CD4-positive, alpha-beta T cell (primary cell): ENCODE measurements at regions not wholly inside any gene's neighbourhood (a gene's known extent, or its start where the extent isn't known, plus 50 kb on each side); places are given as distances from the start of the nearest gene placed in this dataset.
"Not testable (repeated sequence)": the region's sequence is repeated elsewhere in the genome, so short reads cannot be mapped to it uniquely, and the experiment has no call there.

Source experiments
- ATAC-seq: fragments of 200-7000 bp; cut with Tn5 transposase; one replicate; pipeline ENCODE4 v1.10.0; 2022; ENCODE audit warnings: mild to moderate bottlenecking; ENCODE audit not compliant: poor library complexity
- CTCF ChIA-PET: fragments of 350-600 bp; sonication (Branson Sonifier 250); formaldehyde crosslinking; loops from one replicate; lab custom pipeline; 2021; ENCODE audit warnings: antibody characterized with exemption, inconsistent platforms; lab: Charles Lee
- POLR2A ChIA-PET: fragments of 350-600 bp; sonication (Branson Sonifier 250); formaldehyde crosslinking; loops from one replicate; lab custom pipeline; 2021; ENCODE audit warnings: antibody characterized with exemption, inconsistent platforms; lab: Charles Lee
- DNase-seq, 14 experiments: peaks; one replicate each; pipeline ENCODE4 v3.0.0-alpha.2; 2013 to 2020; ENCODE audit warnings: mixed read lengths in 2 of 14
- H3K27ac ChIP-seq, 2 donors: one replicate each; pipeline versions ENCODE4 v1.5.1 to v1.7.0; 2013; ENCODE audit warnings: low read length in 2 of 2, low read depth in 1 of 2, mild to moderate bottlenecking in 1 of 2
- H3K27me3 ChIP-seq, 2 experiments: 1 replicate in 1 of 2; 2 replicates in 1 of 2; pipeline versions ENCODE4 v1.6.1 to v1.7.0; 2013; ENCODE audit warnings: low read length in 2 of 2, control low read depth in 1 of 2, mild to moderate bottlenecking in 1 of 2, moderate library complexity in 1 of 2; ENCODE audit not compliant: insufficient read depth in 2 of 2, control insufficient read depth in 1 of 2
- H3K36me3 ChIP-seq: one replicate; pipeline ENCODE4 v1.6.1; 2013; ENCODE audit warnings: low read length, control low read depth; ENCODE audit not compliant: insufficient read depth
- H3K4me1 ChIP-seq: one replicate; pipeline ENCODE4 v1.6.1; 2013; ENCODE audit warnings: low read length, control low read depth; ENCODE audit not compliant: insufficient read depth
- H3K4me3 ChIP-seq: one replicate; pipeline ENCODE4 v1.5.1; 2013; ENCODE audit warnings: mild to moderate bottlenecking, low read length, moderate library complexity
- H3K9me3 ChIP-seq, 2 experiments: 1 replicate in 1 of 2; 2 replicates in 1 of 2; pipeline versions ENCODE4 v1.6.1 to v1.7.0; 2013; ENCODE audit warnings: low read length in 2 of 2, mild to moderate bottlenecking in 2 of 2, control low read depth in 1 of 2, moderate library complexity in 1 of 2; ENCODE audit not compliant: control insufficient read depth in 1 of 2, insufficient read depth in 1 of 2
- H3K27ac Mint-ChIP-seq: one replicate; pipeline ENCODE4 v1.8.0; 2020; ENCODE audit warnings: mixed read lengths
- H3K27me3 Mint-ChIP-seq: one replicate; pipeline ENCODE4 v1.8.0; 2021; ENCODE audit warnings: mixed read lengths
- H3K36me3 Mint-ChIP-seq: one replicate; pipeline ENCODE4 v1.8.0; 2021; ENCODE audit warnings: low read depth, mixed read lengths
- H3K4me1 Mint-ChIP-seq: one replicate; pipeline ENCODE4 v1.8.0; 2021; ENCODE audit warnings: low read depth, mixed read lengths
- H3K4me3 Mint-ChIP-seq: one replicate; pipeline ENCODE4 v1.8.0; 2020; ENCODE audit warnings: mild to moderate bottlenecking, mixed read lengths
- H3K9me3 Mint-ChIP-seq: one replicate; pipeline ENCODE4 v1.8.0; 2020; ENCODE audit warnings: mixed read lengths
- CTCF ChIP-seq: fragments of 200-600 bp; IDR thresholded peaks from one replicate; pipeline ENCODE4 v1.8.0; 2022; ENCODE audit warnings: antibody characterized with exemption, mild to moderate bottlenecking
- intact Hi-C, 2 experiments: fragments of 100-400 bp; cut with DNase I in 1 of 2; cut with micrococcal nuclease in 1 of 2; formaldehyde crosslinking; loops; one replicate each; pipeline versions ENCODE4 v1.15.1 to v1.9.0; 2023 to 2025; cut with DNase I, micrococcal nuclease

- CTCF ChIA-PET = no interaction called here
- no peaks in the 10 kb centered on the region for H3K4me1 ChIP-seq
- Mint-ChIP-seq H3K36me3 (no peaks in the 10 kb centered on the region), H3K27ac (no peak overlapping the region), H3K9me3 (peaks cover 10% of the 10 kb centered on the region), H3K4me1 (no peaks in the 10 kb centered on the region), H3K27me3 (no peaks in the 10 kb centered on the region), H3K4me3 (no peak overlapping the region)
- no peak overlapping the region for H3K27ac ChIP-seq
- POLR2A ChIA-PET = no interaction called here
- H3K36me3 ChIP-seq = no peaks in the 10 kb centered on the region
- intact Hi-C loops = no loop called here
- DNase-seq = no peak
- no peak for TF ChIP-seq CTCF
- no peak for ATAC-seq
- H3K9me3 ChIP-seq = peaks cover 0 to 3% of the 10 kb centered on the region in 2 experiments
- H3K27me3 ChIP-seq = no peaks in the 10 kb centered on the region
- H3K4me3 ChIP-seq = no peak overlapping the region
These were observed 123.4 kb upstream of the TENT5A start for GRCh38 chr6:81875782-81876293.

GRCh38 chr6:81869749-81870508, 117.4 kb upstream of the TENT5A start:
- H3K4me3 Mint-ChIP-seq, H3K36me3 Mint-ChIP-seq, CTCF ChIA-PET: not testable (repeated sequence)

GRCh38 chr6:81865712-81866111, 113.2 kb upstream of the TENT5A start:
- H3K27ac Mint-ChIP-seq = no peak overlapping the region
- no peaks in the 10 kb centered on the region for H3K27me3 Mint-ChIP-seq
- H3K9me3 Mint-ChIP-seq = no peaks in the 10 kb centered on the region
- Histone ChIP-seq H3K4me1 (no peaks in the 10 kb centered on the region), H3K27me3 (no peaks in the 10 kb centered on the region), H3K9me3 (peaks cover 0 to 6% of the 10 kb centered on the region in 2 experiments), H3K36me3 (no peaks in the 10 kb centered on the region), H3K27ac (no peak overlapping the region), H3K4me3 (no peak overlapping the region)
- no peak overlapping the region for H3K4me3 Mint-ChIP-seq
- H3K36me3 Mint-ChIP-seq = no peaks in the 10 kb centered on the region
- ATAC-seq (no peak), DNase-seq (no peak)
- CTCF ChIA-PET = no interaction called here
- no peaks in the 10 kb centered on the region for H3K4me1 Mint-ChIP-seq
- no peak for TF ChIP-seq CTCF
- intact Hi-C loops = no loop called here
- POLR2A ChIA-PET = no interaction called here

More at GRCh38 chr6:81869749-81870508, 117.4 kb upstream of the TENT5A start:
- H3K4me3 ChIP-seq, DNase-seq, intact Hi-C loops, H3K9me3 Mint-ChIP-seq, H3K27ac Mint-ChIP-seq, POLR2A ChIA-PET, H3K9me3 ChIP-seq, H3K27ac ChIP-seq, H3K4me1 ChIP-seq, H3K36me3 ChIP-seq, H3K27me3 Mint-ChIP-seq, ATAC-seq, H3K27me3 ChIP-seq, H3K4me1 Mint-ChIP-seq: not testable (repeated sequence)

GRCh38 chr6:81864124-81864523, 111.6 kb upstream of the TENT5A start:
- Mint-ChIP-seq H3K36me3 (no peaks in the 10 kb centered on the region), H3K27me3 (no peaks in the 10 kb centered on the region), H3K4me1 (no peaks in the 10 kb centered on the region), H3K4me3 (no peak overlapping the region), H3K9me3 (no peaks in the 10 kb centered on the region), H3K27ac (no peak overlapping the region)
- ATAC-seq (no peak), DNase-seq (no peak)
- H3K27ac ChIP-seq = no peak overlapping the region
- no peaks in the 10 kb centered on the region for H3K4me1 ChIP-seq
- no peaks in the 10 kb centered on the region for H3K9me3 ChIP-seq
- H3K36me3 ChIP-seq = no peaks in the 10 kb centered on the region
- H3K27me3 ChIP-seq = no peaks in the 10 kb centered on the region
- POLR2A ChIA-PET = no interaction called here
- TF ChIP-seq CTCF = no peak
- H3K4me3 ChIP-seq = no peak overlapping the region
- CTCF ChIA-PET = no interaction called here
- intact Hi-C loops = no loop called here
